Loucy (cell line): ENCODE measurements at regions not wholly inside any gene's neighbourhood (a gene's known extent, or its start where the extent isn't known, plus 50 kb on each side); places are given as distances from the start of the nearest gene placed in this dataset.

ENCODE experiments used
- H2AFZ ChIP-seq: fragments of 200-600 bp; sonication (generic); 2 replicates; pipeline ENCODE4 v1.6.0; 2016; ENCODE audit warnings: antibody characterized with exemption, mild to moderate bottlenecking, low read length, moderate library complexity
- H3F3A ChIP-seq: fragments of 200-600 bp; 2 replicates; pipeline ENCODE4 v1.6.0; 2016; ENCODE audit warnings: antibody characterized with exemption, low read depth, mild to moderate bottlenecking
- H3K27me3 ChIP-seq: fragments of 200-600 bp; sonication (generic); 2 replicates; pipeline ENCODE4 v1.6.1; 2014; ENCODE audit warnings: low read length, mild to moderate bottlenecking; ENCODE audit not compliant: insufficient read depth, poor library complexity, severe bottlenecking
- H3K36me3 ChIP-seq: fragments of 200-600 bp; sonication (generic); 2 replicates; pipeline ENCODE4 v1.6.1; 2016; ENCODE audit warnings: low read length; ENCODE audit not compliant: insufficient read depth
- H3K4me1 ChIP-seq: fragments of 200-600 bp; sonication (generic); 2 replicates; pipeline ENCODE4 v1.5.1; 2014; ENCODE audit warnings: low read length, mild to moderate bottlenecking; ENCODE audit not compliant: insufficient read depth, poor library complexity, severe bottlenecking
- H3K4me2 ChIP-seq: fragments of 200-600 bp; sonication (generic); 2 replicates; pipeline ENCODE4 v1.6.0; 2014; ENCODE audit warnings: antibody characterized with exemption, low read length, low read depth, mild to moderate bottlenecking; ENCODE audit not compliant: poor library complexity, severe bottlenecking
- H3K4me3 ChIP-seq: fragments of 200-600 bp; sonication (generic); 2 replicates; pipeline ENCODE4 v1.5.1; 2014; ENCODE audit warnings: low read length, mild to moderate bottlenecking, mixed read lengths; ENCODE audit not compliant: poor library complexity, severe bottlenecking
- H3K79me2 ChIP-seq: fragments of 200-600 bp; sonication (generic); 2 replicates; pipeline ENCODE4 v1.6.1; 2014; ENCODE audit warnings: low read length; ENCODE audit not compliant: insufficient read depth
- H3K9ac ChIP-seq: fragments of 200-600 bp; sonication (generic); 2 replicates; pipeline ENCODE4 v1.6.0; 2014; ENCODE audit warnings: mild to moderate bottlenecking, low read depth, low read length, moderate library complexity; ENCODE audit not compliant: poor library complexity, severe bottlenecking
- H3K9me2 ChIP-seq: fragments of 200-600 bp; sonication (generic); replicated peaks from 2 replicates; pipeline ENCODE4 v1.6.1; 2016; ENCODE audit warnings: low read depth, low read length, mixed read lengths
- H3K9me3 ChIP-seq: fragments of 200-600 bp; sonication (generic); 2 replicates; pipeline ENCODE4 v1.6.1; 2014; ENCODE audit warnings: mild to moderate bottlenecking, antibody characterized with exemption, low read length, low read depth; ENCODE audit not compliant: insufficient read depth
- H4K20me1 ChIP-seq: fragments of 200-600 bp; sonication (generic); 2 replicates; pipeline ENCODE4 v1.6.0; 2014; ENCODE audit warnings: antibody characterized with exemption, low read length, mild to moderate bottlenecking; ENCODE audit not compliant: insufficient read depth, poor library complexity, severe bottlenecking
- EZH2phosphoT487 ChIP-seq: fragments of 200-600 bp; IDR thresholded peaks from 2 replicates; pipeline ENCODE4 v1.6.1; 2018; ENCODE audit warnings: antibody characterized with exemption, mild to moderate bottlenecking, moderate library complexity, borderline replicate concordance
- TF ChIP-seq, protein P1 (sequence below): fragments of 200-600 bp; sonication (generic); conservative IDR thresholded peaks from 2 replicates; pipeline ENCODE4 v1.5.1; 2014; ENCODE audit warnings: mild to moderate bottlenecking, antibody characterized with exemption, low read length

DNA sequence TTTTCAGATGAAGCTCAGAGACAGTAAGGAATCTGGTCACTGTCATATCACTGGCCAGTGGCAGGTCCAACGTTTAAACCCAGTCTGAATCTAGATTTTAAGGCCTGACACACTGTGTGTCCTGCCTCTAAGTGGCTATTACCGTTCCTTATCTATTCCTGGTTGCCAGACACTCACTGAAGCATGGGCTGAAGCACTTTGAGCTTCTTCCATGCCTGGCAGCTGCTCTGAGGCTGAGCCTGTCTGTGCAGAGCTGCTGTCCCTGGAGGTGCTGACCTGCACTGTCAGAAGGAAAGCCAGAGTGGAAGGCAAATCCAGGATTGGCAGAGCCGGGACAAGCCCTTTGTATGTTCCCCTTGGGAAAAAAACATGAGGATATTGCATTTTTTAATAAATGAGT is 109.2 kb upstream of the SLC7A1 start:
- Histone ChIP-seq H3K79me2 (no peaks in the 10 kb centered on the region), H3K9ac (no peak overlapping the region)

GRCh38 chr13:29703421-29703820 is 107.9 kb upstream of the SLC7A1 start:
- no peak overlapping the region for H3K4me2 ChIP-seq
- TF ChIP-seq, protein P1, sequence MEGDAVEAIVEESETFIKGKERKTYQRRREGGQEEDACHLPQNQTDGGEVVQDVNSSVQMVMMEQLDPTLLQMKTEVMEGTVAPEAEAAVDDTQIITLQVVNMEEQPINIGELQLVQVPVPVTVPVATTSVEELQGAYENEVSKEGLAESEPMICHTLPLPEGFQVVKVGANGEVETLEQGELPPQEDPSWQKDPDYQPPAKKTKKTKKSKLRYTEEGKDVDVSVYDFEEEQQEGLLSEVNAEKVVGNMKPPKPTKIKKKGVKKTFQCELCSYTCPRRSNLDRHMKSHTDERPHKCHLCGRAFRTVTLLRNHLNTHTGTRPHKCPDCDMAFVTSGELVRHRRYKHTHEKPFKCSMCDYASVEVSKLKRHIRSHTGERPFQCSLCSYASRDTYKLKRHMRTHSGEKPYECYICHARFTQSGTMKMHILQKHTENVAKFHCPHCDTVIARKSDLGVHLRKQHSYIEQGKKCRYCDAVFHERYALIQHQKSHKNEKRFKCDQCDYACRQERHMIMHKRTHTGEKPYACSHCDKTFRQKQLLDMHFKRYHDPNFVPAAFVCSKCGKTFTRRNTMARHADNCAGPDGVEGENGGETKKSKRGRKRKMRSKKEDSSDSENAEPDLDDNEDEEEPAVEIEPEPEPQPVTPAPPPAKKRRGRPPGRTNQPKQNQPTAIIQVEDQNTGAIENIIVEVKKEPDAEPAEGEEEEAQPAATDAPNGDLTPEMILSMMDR: no peak
- no peak for TF ChIP-seq EZH2phosphoT487
- H2AFZ ChIP-seq: no peak overlapping the region
- no peaks in the 10 kb centered on the region for H3K9me2 ChIP-seq
- no peaks in the 10 kb centered on the region for H3F3A ChIP-seq
- no peak overlapping the region for H3K4me3 ChIP-seq
- H3K9me3 ChIP-seq: no peaks in the 10 kb centered on the region
- H3K36me3 ChIP-seq: no peaks in the 10 kb centered on the region
- no peaks in the 10 kb centered on the region for H4K20me1 ChIP-seq
- no peak overlapping the region for H3K9ac ChIP-seq
- H3K79me2 ChIP-seq: no peaks in the 10 kb centered on the region
- no peaks in the 10 kb centered on the region for H3K27me3 ChIP-seq
- peaks cover 4% of the 10 kb centered on the region for H3K4me1 ChIP-seq

More for the DNA sequence above, 109.2 kb upstream of the SLC7A1 start:
- Histone ChIP-seq H3K9me2 (no peaks in the 10 kb centered on the region), H3F3A (no peaks in the 10 kb centered on the region), H3K9me3 (no peaks in the 10 kb centered on the region), H3K27me3 (no peaks in the 10 kb centered on the region), H3K4me1 (peaks cover 6% of the 10 kb centered on the region), H4K20me1 (no peaks in the 10 kb centered on the region), H3K4me2 (no peak overlapping the region), H3K36me3 (no peaks in the 10 kb centered on the region), H3K4me3 (no peak overlapping the region), H2AFZ (no peak overlapping the region)
- no peak for TF ChIP-seq EZH2phosphoT487
- TF ChIP-seq, protein P1: no peak

- Histone ChIP-seq H3K4me2 (no peak overlapping the region), H4K20me1 (no peaks in the 10 kb centered on the region), H3F3A (no peaks in the 10 kb centered on the region), H3K4me1 (no peaks in the 10 kb centered on the region), H2AFZ (no peak overlapping the region), H3K9me3 (no peaks in the 10 kb centered on the region), H3K79me2 (no peaks in the 10 kb centered on the region), H3K36me3 (no peaks in the 10 kb centered on the region), H3K27me3 (no peaks in the 10 kb centered on the region), H3K9ac (no peak overlapping the region), H3K9me2 (no peaks in the 10 kb centered on the region), H3K4me3 (no peak overlapping the region)
- TF ChIP-seq, protein P1: no peak
- no peak for TF ChIP-seq EZH2phosphoT487
Measured at GRCh38 chr13:29702912-29703351, 107.4 kb upstream of the SLC7A1 start.
